HepG2 (cell line): ENCODE measurements at regions not wholly inside any gene's neighbourhood (a gene's known extent, or its start where the extent isn't known, plus 50 kb on each side); places are given as distances from the start of the nearest gene placed in this dataset.

Source experiments
- ATAC-seq: fragments of 200-7000 bp; cut with Tn5 transposase; 3 replicates; pipeline ENCODE4 v1.9.1; 2020; ENCODE audit warnings: mild to moderate bottlenecking, moderate library complexity
- BruUV-seq: library from RNA; stranded (reverse); fragments of 400-500 nt; replicated peaks from 2 replicates; lab custom pipeline; 2021; lab: Mats Ljungman, UMichigan
- CTCF ChIA-PET: fragments of 300-600 bp; formaldehyde crosslinking; extraction: SDS; loops from one replicate; lab custom pipeline; 2021; ENCODE audit warnings: low total read pairs, inconsistent platforms, low intra/inter-chr PET ratio; lab: Yijun Ruan, JAX
- POLR2A ChIA-PET: fragments of 350-600 bp; sonication (Branson Sonifier 250); formaldehyde crosslinking; loops from one replicate; lab custom pipeline; 2020; ENCODE audit warnings: antibody characterized with exemption, inconsistent platforms; lab: Yijun Ruan, JAX
- DNase-seq: peaks from one replicate; pipeline ENCODE4 v3.0.0-alpha.2; 2015; ENCODE audit warnings: low spot score
- FAIRE-seq: peaks from 3 replicates; lab custom pipeline; 2011; peaks lifted over from hg19 to GRCh38; lab: Jason Lieb, UNC
- H2AFZ ChIP-seq: one replicate; pipeline ENCODE4 v1.6.1; 2011; ENCODE audit warnings: low read length, inconsistent platforms
- H3K27ac ChIP-seq: fragments of 300-600 bp; 3 replicates; pipeline ENCODE4 v1.8.0; 2011; ENCODE audit warnings: mixed run types, mild to moderate bottlenecking, mixed read lengths, low read length, inconsistent platforms; ENCODE audit not compliant: insufficient read depth; ENCODE audit errors: extremely low read length
- H3K27me3 ChIP-seq, 2 experiments: fragments of 200-600 bp in 1 of 2; 2 replicates in 1 of 2; 3 replicates in 1 of 2; pipeline versions ENCODE4 v1.6.0 to v1.8.0; 2011; ENCODE audit warnings: low read length in 2 of 2, mild to moderate bottlenecking in 2 of 2, moderate library complexity in 2 of 2, inconsistent platforms in 1 of 2; ENCODE audit not compliant: insufficient read depth in 2 of 2, control insufficient read depth in 1 of 2
- H3K36me3 ChIP-seq, 2 experiments: fragments of 200-600 bp in 1 of 2; replicated peaks in 1 of 2; 2 replicates in 1 of 2; 3 replicates in 1 of 2; pipeline versions ENCODE4 v1.5.1 to v1.8.0; 2011; ENCODE audit warnings: low read length in 2 of 2, inconsistent platforms in 1 of 2; ENCODE audit not compliant: insufficient read depth in 2 of 2, control insufficient read depth in 1 of 2
- H3K4me1 ChIP-seq: 2 replicates; pipeline ENCODE4 v1.5.1; 2012; ENCODE audit warnings: low read length, inconsistent platforms; ENCODE audit not compliant: insufficient read depth
- H3K4me2 ChIP-seq: 2 replicates; pipeline ENCODE4 v1.6.0; 2011; ENCODE audit warnings: low read depth, low read length, inconsistent platforms
- H3K4me3 ChIP-seq, 3 experiments: fragments of 200-600 bp in 1 of 3; sonication (generic), shearing (Covaris generic) in 1 of 3; replicated peaks in 1 of 3; 2 replicates each; pipeline ENCODE4 v1.5.1; 2011 to 2016; ENCODE audit warnings: low read length in 3 of 3, inconsistent platforms in 2 of 3, low read depth in 2 of 3, mild to moderate bottlenecking in 2 of 3, control low read depth in 1 of 3, mixed read lengths in 1 of 3; ENCODE audit not compliant: insufficient read depth in 1 of 3
- H3K79me2 ChIP-seq: one replicate; pipeline ENCODE4 v1.6.1; 2011; ENCODE audit warnings: low read length, inconsistent platforms; ENCODE audit not compliant: insufficient read depth
- H3K9ac ChIP-seq: 2 replicates; pipeline ENCODE4 v1.6.0; 2011; ENCODE audit warnings: mild to moderate bottlenecking, low read depth, low read length, inconsistent platforms; ENCODE audit not compliant: insufficient read depth
- H3K9me3 ChIP-seq: 2 replicates; pipeline ENCODE4 v1.5.1; 2012; ENCODE audit warnings: mild to moderate bottlenecking, low read length
- H4K20me1 ChIP-seq: 2 replicates; pipeline ENCODE4 v1.6.0; 2011; ENCODE audit warnings: inconsistent platforms, mild to moderate bottlenecking, low read length, moderate library complexity; ENCODE audit not compliant: insufficient read depth
- ADNP ChIP-seq: sonication (generic); formaldehyde crosslinking; IDR thresholded peaks from 2 replicates; pipeline ENCODE4 v1.4.0; 2020; ENCODE audit warnings: missing genetic modification reagents
- ERF ChIP-seq: IDR thresholded peaks from 2 replicates; pipeline ENCODE4 v1.6.1; 2018; ENCODE audit warnings: missing biosample characterization, missing genetic modification reagents
- NR3C1 ChIP-seq: sonication (generic); formaldehyde crosslinking; IDR thresholded peaks from 2 replicates; pipeline ENCODE4 v1.4.0; 2020; ENCODE audit warnings: missing genetic modification reagents
- RFXANK ChIP-seq: IDR thresholded peaks from 2 replicates; pipeline ENCODE4 v1.6.1; 2016
- WIZ ChIP-seq: sonication (generic); formaldehyde crosslinking; IDR thresholded peaks from 2 replicates; pipeline ENCODE4 v1.5.1; 2020; ENCODE audit warnings: mild to moderate bottlenecking, missing genetic modification reagents
- ZBTB42 ChIP-seq: sonication (generic); formaldehyde crosslinking; IDR thresholded peaks from 2 replicates; pipeline ENCODE4 v1.5.0; 2020; ENCODE audit warnings: mild to moderate bottlenecking, missing genetic modification reagents
- ZNF143 ChIP-seq: sonication (generic); formaldehyde crosslinking; IDR thresholded peaks from 2 replicates; pipeline ENCODE4 v1.4.0; 2020; ENCODE audit warnings: missing genetic modification reagents
- ZNF513 ChIP-seq: sonication (generic); formaldehyde crosslinking; conservative IDR thresholded peaks from 2 replicates; pipeline ENCODE4 v1.5.0; 2020; ENCODE audit warnings: missing genetic modification reagents
- ZNF547 ChIP-seq: sonication (generic); formaldehyde crosslinking; IDR thresholded peaks from 2 replicates; pipeline ENCODE4 v1.5.1; 2020; ENCODE audit warnings: mild to moderate bottlenecking, missing genetic modification reagents
- ZSCAN21 ChIP-seq: sonication (generic); formaldehyde crosslinking; IDR thresholded peaks from 2 replicates; pipeline ENCODE4 v1.8.0; 2022; ENCODE audit warnings: mild to moderate bottlenecking, missing genetic modification reagents, moderate library complexity, borderline replicate concordance
- WGBS: methylation state at CpG from one replicate; pipeline ENCODE4 v1.1.6; 2017; ENCODE audit warnings: low lambda C conversion rate; 5-methylcytosine and 5-hydroxymethylcytosine counted together
- in situ Hi-C: cut with HindIII; loops from 2 replicates; pipeline ENCODE4 v1.10.0; 2017; ENCODE audit warnings: low pct_unique_long_range_greater_than_20kb; ENCODE audit not compliant: extremely low pct_ligation_motif_present
- intact Hi-C: fragments of 100-400 bp; cut with micrococcal nuclease; formaldehyde crosslinking; loops from one replicate; pipeline ENCODE4 v1.10.0; 2022; ENCODE audit not compliant: unreplicated experiment
- TF ChIP-seq, protein P1 (sequence below): sonication (generic); formaldehyde crosslinking; IDR thresholded peaks from 2 replicates; pipeline ENCODE4 v1.4.0; 2020; ENCODE audit warnings: missing genetic modification reagents, mild to moderate bottlenecking, borderline replicate concordance
- TF ChIP-seq, protein P2 (sequence below): IDR thresholded peaks from 2 replicates; pipeline ENCODE4 v1.6.1; 2016; ENCODE audit warnings: missing compliant biosample characterization, missing genetic modification reagents, borderline replicate concordance
- TF ChIP-seq, protein P3 (sequence below), 2 experiments: sonication (generic) in 1 of 2; formaldehyde crosslinking in 1 of 2; IDR thresholded peaks; 2 replicates each; pipeline versions ENCODE4 v1.4.0 to v1.6.1; 2016 to 2020; ENCODE audit warnings: borderline replicate concordance in 1 of 2, low read depth in 1 of 2, mild to moderate bottlenecking in 1 of 2, missing genetic modification reagents in 1 of 2

DNA sequence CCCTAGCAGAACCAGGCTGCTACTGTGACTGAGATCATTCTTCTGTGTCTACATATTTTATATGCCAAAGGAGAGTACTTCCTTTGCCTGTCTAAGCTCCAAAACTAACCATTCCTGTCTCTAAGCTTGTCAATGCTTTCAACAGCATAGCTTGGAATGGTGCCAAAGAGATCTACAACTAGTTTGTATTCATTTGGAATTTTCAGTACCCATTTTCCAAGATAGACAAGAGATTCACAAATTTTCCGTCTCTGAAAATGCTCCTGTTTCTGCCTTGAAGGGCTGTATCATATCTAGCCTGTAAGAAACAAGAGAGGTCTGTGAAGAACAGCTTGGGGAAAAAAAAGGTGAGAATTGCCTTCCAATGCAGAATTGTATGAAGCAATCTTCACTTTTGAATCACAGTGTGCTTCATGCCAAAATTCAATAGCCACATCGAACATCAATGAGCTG, 334.4 kb upstream of the ACTBL2 start:
- in situ Hi-C loops = no loop called here
- Histone ChIP-seq H3K4me1 (no peaks in the 10 kb centered on the region), H3K79me2 (no peaks in the 10 kb centered on the region), H3K27me3 (no peaks in the 10 kb centered on the region), H3K9me3 (no peaks in the 10 kb centered on the region), H3K27ac (no peak overlapping the region), H3K4me3 (no peak overlapping the region), H2AFZ (no peak overlapping the region), H4K20me1 (no peaks in the 10 kb centered on the region), H3K36me3 (no peaks in the 10 kb centered on the region), H3K4me2 (no peak overlapping the region), H3K9ac (no peak overlapping the region)
- 8% methylated on average over 2 of the region's 2 CpGs for WGBS
- ATAC-seq = no peak
- DNase-seq = no peak
- BruUV-seq = no TSS peak
- intact Hi-C loops = no loop called here
- POLR2A ChIA-PET = no interaction called here
- no peak for TF ChIP-seq ERF (CRISPR knock-in tag)
- TF ChIP-seq ZBTB42 = no peak
- TF ChIP-seq NR3C1 = no peak
- no peak for TF ChIP-seq ZSCAN21 (CRISPR knock-in tag)
- TF ChIP-seq, protein P1, sequence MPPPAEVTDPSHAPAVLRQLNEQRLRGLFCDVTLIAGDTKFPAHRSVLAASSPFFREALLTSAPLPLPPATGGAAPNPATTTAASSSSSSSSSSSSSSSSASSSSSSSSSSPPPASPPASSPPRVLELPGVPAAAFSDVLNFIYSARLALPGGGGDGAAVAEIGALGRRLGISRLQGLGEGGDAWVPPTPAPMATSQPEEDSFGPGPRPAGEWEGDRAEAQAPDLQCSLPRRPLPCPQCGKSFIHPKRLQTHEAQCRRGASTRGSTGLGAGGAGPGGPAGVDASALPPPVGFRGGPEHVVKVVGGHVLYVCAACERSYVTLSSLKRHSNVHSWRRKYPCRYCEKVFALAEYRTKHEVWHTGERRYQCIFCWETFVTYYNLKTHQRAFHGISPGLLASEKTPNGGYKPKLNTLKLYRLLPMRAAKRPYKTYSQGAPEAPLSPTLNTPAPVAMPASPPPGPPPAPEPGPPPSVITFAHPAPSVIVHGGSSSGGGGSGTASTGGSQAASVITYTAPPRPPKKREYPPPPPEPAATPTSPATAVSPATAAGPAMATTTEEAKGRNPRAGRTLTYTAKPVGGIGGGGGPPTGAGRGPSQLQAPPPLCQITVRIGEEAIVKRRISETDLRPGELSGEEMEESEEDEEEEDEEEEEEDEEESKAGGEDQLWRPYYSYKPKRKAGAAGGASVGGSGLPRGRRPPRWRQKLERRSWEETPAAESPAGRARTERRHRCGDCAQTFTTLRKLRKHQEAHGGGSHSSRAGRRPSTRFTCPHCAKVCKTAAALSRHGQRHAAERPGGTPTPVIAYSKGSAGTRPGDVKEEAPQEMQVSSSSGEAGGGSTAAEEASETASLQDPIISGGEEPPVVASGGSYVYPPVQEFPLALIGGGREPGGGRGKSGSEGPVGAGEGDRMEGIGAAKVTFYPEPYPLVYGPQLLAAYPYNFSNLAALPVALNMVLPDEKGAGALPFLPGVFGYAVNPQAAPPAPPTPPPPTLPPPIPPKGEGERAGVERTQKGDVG (CRISPR knock-in tag) = no peak
- TF ChIP-seq ADNP = no peak
- TF ChIP-seq WIZ (CRISPR knock-in tag) = no peak
- no peak for TF ChIP-seq ZNF513
- TF ChIP-seq, protein P2, sequence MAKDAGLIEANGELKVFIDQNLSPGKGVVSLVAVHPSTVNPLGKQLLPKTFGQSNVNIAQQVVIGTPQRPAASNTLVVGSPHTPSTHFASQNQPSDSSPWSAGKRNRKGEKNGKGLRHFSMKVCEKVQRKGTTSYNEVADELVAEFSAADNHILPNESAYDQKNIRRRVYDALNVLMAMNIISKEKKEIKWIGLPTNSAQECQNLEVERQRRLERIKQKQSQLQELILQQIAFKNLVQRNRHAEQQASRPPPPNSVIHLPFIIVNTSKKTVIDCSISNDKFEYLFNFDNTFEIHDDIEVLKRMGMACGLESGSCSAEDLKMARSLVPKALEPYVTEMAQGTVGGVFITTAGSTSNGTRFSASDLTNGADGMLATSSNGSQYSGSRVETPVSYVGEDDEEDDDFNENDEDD (CRISPR knock-in tag) = no peak
- no peak for TF ChIP-seq RFXANK (CRISPR knock-in tag)
- no peak for TF ChIP-seq ZNF547 (CRISPR knock-in tag)
- no peak for TF ChIP-seq ZNF143 (CRISPR knock-in tag)
- TF ChIP-seq, protein P3, sequence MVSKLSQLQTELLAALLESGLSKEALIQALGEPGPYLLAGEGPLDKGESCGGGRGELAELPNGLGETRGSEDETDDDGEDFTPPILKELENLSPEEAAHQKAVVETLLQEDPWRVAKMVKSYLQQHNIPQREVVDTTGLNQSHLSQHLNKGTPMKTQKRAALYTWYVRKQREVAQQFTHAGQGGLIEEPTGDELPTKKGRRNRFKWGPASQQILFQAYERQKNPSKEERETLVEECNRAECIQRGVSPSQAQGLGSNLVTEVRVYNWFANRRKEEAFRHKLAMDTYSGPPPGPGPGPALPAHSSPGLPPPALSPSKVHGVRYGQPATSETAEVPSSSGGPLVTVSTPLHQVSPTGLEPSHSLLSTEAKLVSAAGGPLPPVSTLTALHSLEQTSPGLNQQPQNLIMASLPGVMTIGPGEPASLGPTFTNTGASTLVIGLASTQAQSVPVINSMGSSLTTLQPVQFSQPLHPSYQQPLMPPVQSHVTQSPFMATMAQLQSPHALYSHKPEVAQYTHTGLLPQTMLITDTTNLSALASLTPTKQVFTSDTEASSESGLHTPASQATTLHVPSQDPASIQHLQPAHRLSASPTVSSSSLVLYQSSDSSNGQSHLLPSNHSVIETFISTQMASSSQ (IDR thresholded peaks at IDR 0.05; ENCODE audit: low read depth) = no peak
- TF ChIP-seq, protein P3 (CRISPR knock-in tag; IDR thresholded peaks at IDR 0.05; ENCODE audit: borderline replicate concordance) = no peak
- no peak for FAIRE-seq
- CTCF ChIA-PET = no interaction called here
